ENCODE measurements at regions not wholly inside any gene's neighbourhood (a gene's known extent, or its start where the extent isn't known, plus 50 kb on each side); places are given as distances from the start of the nearest gene placed in this dataset.

DNA sequence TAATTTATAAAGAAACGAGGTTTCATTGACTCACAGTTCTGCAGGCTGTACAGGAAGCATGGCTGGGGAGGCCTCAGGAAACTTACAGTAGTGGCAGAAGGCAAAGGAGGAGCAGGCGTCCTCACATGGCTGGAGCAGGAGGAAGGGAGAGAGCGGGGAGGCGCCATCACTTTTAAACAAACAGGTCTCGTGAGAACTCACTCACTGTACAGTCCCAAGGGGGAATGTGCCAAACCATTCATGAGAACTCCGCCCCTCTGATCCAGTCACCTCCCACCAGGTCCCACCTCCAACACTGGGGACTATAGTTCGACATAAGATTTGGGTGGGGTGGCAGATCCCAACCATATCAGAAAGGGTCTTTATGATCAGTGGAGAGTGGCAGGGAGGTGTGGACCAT, 392.4 kb upstream of the TNRC6C start:
- TF ChIP-seq POLR2A (IDR thresholded peaks at IDR 0.05) = no peak
- TF ChIP-seq, protein P1, sequence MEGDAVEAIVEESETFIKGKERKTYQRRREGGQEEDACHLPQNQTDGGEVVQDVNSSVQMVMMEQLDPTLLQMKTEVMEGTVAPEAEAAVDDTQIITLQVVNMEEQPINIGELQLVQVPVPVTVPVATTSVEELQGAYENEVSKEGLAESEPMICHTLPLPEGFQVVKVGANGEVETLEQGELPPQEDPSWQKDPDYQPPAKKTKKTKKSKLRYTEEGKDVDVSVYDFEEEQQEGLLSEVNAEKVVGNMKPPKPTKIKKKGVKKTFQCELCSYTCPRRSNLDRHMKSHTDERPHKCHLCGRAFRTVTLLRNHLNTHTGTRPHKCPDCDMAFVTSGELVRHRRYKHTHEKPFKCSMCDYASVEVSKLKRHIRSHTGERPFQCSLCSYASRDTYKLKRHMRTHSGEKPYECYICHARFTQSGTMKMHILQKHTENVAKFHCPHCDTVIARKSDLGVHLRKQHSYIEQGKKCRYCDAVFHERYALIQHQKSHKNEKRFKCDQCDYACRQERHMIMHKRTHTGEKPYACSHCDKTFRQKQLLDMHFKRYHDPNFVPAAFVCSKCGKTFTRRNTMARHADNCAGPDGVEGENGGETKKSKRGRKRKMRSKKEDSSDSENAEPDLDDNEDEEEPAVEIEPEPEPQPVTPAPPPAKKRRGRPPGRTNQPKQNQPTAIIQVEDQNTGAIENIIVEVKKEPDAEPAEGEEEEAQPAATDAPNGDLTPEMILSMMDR (IDR thresholded peaks at IDR 0.05) = no peak

Data from breast epithelium (tissue), 3 donors.